AG04449 (cell line): ENCODE measurements at regions not wholly inside any gene's neighbourhood (a gene's known extent, or its start where the extent isn't known, plus 50 kb on each side); places are given as distances from the start of the nearest gene placed in this dataset.

Experiments used
- CTCF ChIA-PET: fragments of 350-600 bp; formaldehyde crosslinking; extraction: SDS; loops from one replicate; lab custom pipeline; 2021; ENCODE audit warnings: antibody characterized with exemption; lab: Yijun Ruan, JAX
- POLR2A ChIA-PET: fragments of 400-600, 350-600 bp; formaldehyde crosslinking; extraction: SDS; loops from one replicate; lab custom pipeline; 2020; ENCODE audit warnings: antibody characterized with exemption, inconsistent platforms; lab: Yijun Ruan, JAX
- DNase-seq: peaks from one replicate; pipeline ENCODE4 v3.0.0-alpha.2; 2010; ENCODE audit warnings: low read depth, low spot score
- H3K4me3 ChIP-seq: 2 replicates; pipeline ENCODE4 v1.5.1; 2011; ENCODE audit warnings: low read depth, mild to moderate bottlenecking, control low read depth, low read length
- CTCF ChIP-seq: IDR thresholded peaks from one replicate; pipeline ENCODE4 v1.5.1; 2011; ENCODE audit warnings: mild to moderate bottlenecking, moderate library complexity, low read length, control low read depth, inconsistent platforms; ENCODE audit not compliant: insufficient read depth; ENCODE audit errors: missing control alignments

- no peak for TF ChIP-seq CTCF
- ChIA-PET CTCF (interaction anchor here (0.5 to 0.6 kb wide), 2 partner anchors 108 to 196 kb away, joined by 3 read pairs; no protein-coding TSS in a partner anchor), POLR2A (interaction anchor here (0.6 kb wide), 1 partner anchor 42 kb away, joined by 3 read pairs; no protein-coding TSS in a partner anchor)
- no peak for DNase-seq
- H3K4me3 ChIP-seq = no peak overlapping the region
Observed at GRCh38 chr18:55119434-55119833, 160.2 kb upstream of the CCDC68 start.

DNA sequence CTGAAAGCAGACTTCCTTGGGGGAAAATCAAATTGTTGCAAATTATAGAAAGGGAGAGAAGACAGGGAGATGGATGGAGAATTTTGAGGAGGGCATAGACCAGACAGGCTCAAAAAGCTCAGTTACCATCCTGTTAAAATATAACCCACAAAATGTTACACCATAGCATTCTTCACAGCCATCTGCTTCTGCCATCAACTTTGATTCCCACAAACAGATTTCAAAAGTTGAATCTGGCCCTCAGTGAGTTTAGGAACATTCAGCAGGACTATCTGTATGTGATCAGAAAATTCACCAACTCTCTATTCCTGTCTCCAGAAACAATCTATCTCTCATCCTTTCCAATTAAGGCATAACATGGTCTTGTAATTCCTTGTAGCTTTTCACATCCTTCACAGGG lies 159.8 kb upstream of the CCDC68 start:
- no peak for DNase-seq
- no peak overlapping the region for H3K4me3 ChIP-seq
- ChIA-PET POLR2A (interaction anchor here (0.6 kb wide), 1 partner anchor 41 kb away, joined by 3 read pairs; no protein-coding TSS in a partner anchor), CTCF (interaction anchor here (0.5 to 0.6 kb wide), 2 partner anchors 108 to 195 kb away, joined by 3 read pairs; no protein-coding TSS in a partner anchor)
- TF ChIP-seq CTCF = no peak

DNA sequence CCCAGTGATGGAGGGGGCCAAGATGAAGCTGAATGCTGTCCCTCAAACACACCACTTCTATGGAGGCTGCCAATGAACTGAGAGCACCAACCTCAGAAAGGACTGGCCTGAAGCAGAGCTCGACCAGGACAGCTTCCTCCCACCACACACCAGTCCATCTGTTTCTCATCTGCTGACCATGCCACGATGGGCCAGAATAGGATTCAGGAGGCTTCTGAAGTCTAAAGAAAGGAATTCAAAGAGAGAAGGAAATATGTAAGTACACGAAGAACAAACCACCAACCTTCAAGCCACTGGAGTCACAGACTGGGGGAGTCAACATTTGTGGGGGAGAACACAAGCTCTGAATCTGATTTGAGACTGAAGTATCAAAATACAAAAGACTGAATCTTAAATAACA lies 157.6 kb upstream of the CCDC68 start:
- ChIA-PET POLR2A (no interaction called here), CTCF (no interaction called here)
- TF ChIP-seq CTCF = no peak
- DNase-seq = no peak
- no peak overlapping the region for H3K4me3 ChIP-seq

GRCh38 chr18:55115606-55116005 lies 156.3 kb upstream of the CCDC68 start:
- CTCF ChIA-PET = no interaction called here

GRCh38 chr18:55114876-55115275 lies 155.6 kb upstream of the CCDC68 start:
- TF ChIP-seq CTCF = no peak
- ChIA-PET CTCF (interaction anchor here (0.8 to 1.1 kb wide), 2 partner anchors 19 to 26 kb away, joined by 3 read pairs; no protein-coding TSS in a partner anchor), POLR2A (no interaction called here)
- no peak for DNase-seq
- no peak overlapping the region for H3K4me3 ChIP-seq

More at GRCh38 chr18:55115606-55116005, 156.3 kb upstream of the CCDC68 start:
- TF ChIP-seq CTCF = no peak
- H3K4me3 ChIP-seq = no peak overlapping the region
- POLR2A ChIA-PET = no interaction called here
- no peak for DNase-seq

DNA sequence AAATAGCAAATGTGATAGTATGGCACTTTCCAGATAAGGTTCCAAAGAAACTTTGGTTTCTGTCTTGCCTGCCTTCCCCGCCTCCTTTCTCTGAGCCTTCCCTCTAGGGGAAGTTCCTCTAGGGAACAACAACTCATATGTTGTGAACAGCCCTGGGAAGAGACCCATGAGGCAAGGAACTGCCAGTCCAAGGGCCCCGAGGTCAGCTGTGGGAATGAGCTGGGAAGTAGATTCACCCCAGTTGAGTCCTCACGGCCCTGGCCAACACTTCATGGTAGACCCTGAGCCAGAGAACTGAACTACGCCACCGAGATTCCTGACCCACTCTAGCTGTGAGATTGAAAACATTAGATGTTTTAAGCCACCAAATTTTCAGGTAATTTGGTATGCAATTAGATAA lies 154.5 kb upstream of the CCDC68 start:
- ChIA-PET CTCF (interaction anchor here (0.9 to 1.1 kb wide), 2 partner anchors 11 to 17 kb away, joined by 3 read pairs; no protein-coding TSS in a partner anchor), POLR2A (no interaction called here)
- H3K4me3 ChIP-seq = no peak overlapping the region
- DNase-seq = no peak
- TF ChIP-seq CTCF = no peak
